ENCODE measurements at regions not wholly inside any gene's neighbourhood (a gene's known extent, or its start where the extent isn't known, plus 50 kb on each side); places are given as distances from the start of the nearest gene placed in this dataset.

- DNase-seq (ENCODE audit: low read depth in 3 of 3) = no peak
These were observed 334.9 kb upstream of the GATB start for GRCh38 chr4:152095701-152096070.

- DNase-seq (ENCODE audit: low read depth in 3 of 3) = no peak
These were observed 334.3 kb upstream of the GATB start for GRCh38 chr4:152094970-152095700.

GRCh38 chr4:152091405-152091804 is 330.6 kb upstream of the GATB start:
- DNase-seq (ENCODE audit: low read depth in 3 of 3) = no peak

- no peak for DNase-seq (ENCODE audit: low read depth in 3 of 3)
These were observed 329.7 kb upstream of the GATB start for GRCh38 chr4:152090543-152090942.

GRCh38 chr4:152089584-152089983 is 328.8 kb upstream of the GATB start:
- no peak for DNase-seq (ENCODE audit: low read depth in 3 of 3)

- no peak for DNase-seq (ENCODE audit: low read depth in 3 of 3)
These were observed 326.5 kb upstream of the GATB start for GRCh38 chr4:152087335-152087734.

GRCh38 chr4:152085657-152086056 is 324.9 kb upstream of the GATB start:
- DNase-seq (ENCODE audit: low read depth in 3 of 3) = no peak

GRCh38 chr4:152083338-152083737 is 322.5 kb upstream of the GATB start:
- DNase-seq (ENCODE audit: low read depth in 3 of 3) = no peak

- DNase-seq (ENCODE audit: low read depth in 3 of 3) = no peak
These were observed 320.2 kb upstream of the GATB start for GRCh38 chr4:152081024-152081423.

GRCh38 chr4:152079543-152080293 is 318.9 kb upstream of the GATB start:
- no peak for DNase-seq (ENCODE audit: low read depth in 3 of 3)

- DNase-seq (ENCODE audit: low read depth in 3 of 3) = no peak
These were observed 318.3 kb upstream of the GATB start for GRCh38 chr4:152079079-152079478.

GRCh38 chr4:152077582-152077981 is 316.8 kb upstream of the GATB start:
- no peak for DNase-seq (ENCODE audit: low read depth in 3 of 3)

- no peak for DNase-seq (ENCODE audit: low read depth in 3 of 3)
These were observed 314.6 kb upstream of the GATB start for GRCh38 chr4:152075253-152075928.

GRCh38 chr4:152074573-152074972 is 313.8 kb upstream of the GATB start:
- DNase-seq (ENCODE audit: low read depth in 3 of 3) = no peak

GRCh38 chr4:152074088-152074437 is 313.3 kb upstream of the GATB start:
- no peak for DNase-seq (ENCODE audit: low read depth in 3 of 3)

GRCh38 chr4:152073351-152074087 is 312.7 kb upstream of the GATB start:
- no peak for DNase-seq (ENCODE audit: low read depth in 3 of 3)

- DNase-seq (ENCODE audit: low read depth in 3 of 3) = no peak
These were observed 312.1 kb upstream of the GATB start for GRCh38 chr4:152072906-152073305.

- no peak for DNase-seq (ENCODE audit: low read depth in 3 of 3)
These were observed 311.2 kb upstream of the GATB start for GRCh38 chr4:152072001-152072485.

GRCh38 chr4:152070854-152071253 is 310.0 kb upstream of the GATB start:
- no peak for DNase-seq (ENCODE audit: low read depth in 3 of 3)

GRCh38 chr4:152068866-152069265 is 308.1 kb upstream of the GATB start:
- DNase-seq (ENCODE audit: low read depth in 3 of 3) = no peak

GRCh38 chr4:152065545-152065944 is 304.7 kb upstream of the GATB start:
- DNase-seq (ENCODE audit: low read depth in 3 of 3) = no peak

- DNase-seq (ENCODE audit: low read depth in 3 of 3) = no peak
These were observed 303.9 kb upstream of the GATB start for GRCh38 chr4:152064753-152065152.
